A673 (cell line): ENCODE measurements at regions not wholly inside any gene's neighbourhood (a gene's known extent, or its start where the extent isn't known, plus 50 kb on each side); places are given as distances from the start of the nearest gene placed in this dataset.

ENCODE experiments used
- BruUV-seq: library from RNA; stranded (reverse); fragments of 400-500 nt; replicated peaks from 2 replicates; lab custom pipeline; 2021; lab: Mats Ljungman, UMichigan
- CTCF ChIA-PET: fragments of 300-600 bp; sonication (Branson Sonifier 250); formaldehyde crosslinking; loops from one replicate; lab custom pipeline; 2022; ENCODE audit warnings: antibody characterized with exemption; lab: Charles Lee
- POLR2A ChIA-PET: fragments of 300-600 bp; sonication (Branson Sonifier 250); formaldehyde crosslinking; loops from one replicate; lab custom pipeline; 2022; ENCODE audit warnings: antibody characterized with exemption; ENCODE audit not compliant: low non-redundant PET; lab: Charles Lee
- DNase-seq: peaks from one replicate; pipeline ENCODE4 v3.0.0-alpha.2; 2015; ENCODE audit warnings: low spot score
- H3K27ac ChIP-seq: fragments of 200-600 bp; sonication (generic); 2 replicates; pipeline ENCODE4 v1.5.1; 2016; ENCODE audit warnings: mixed run types, low read depth, mild to moderate bottlenecking, mixed read lengths, antibody characterized with exemption, low read length; ENCODE audit not compliant: poor library complexity, severe bottlenecking
- H3K27me3 ChIP-seq: fragments of 200-600 bp; sonication (generic); replicated peaks from 2 replicates; pipeline ENCODE4 v1.6.1; 2017; ENCODE audit warnings: mixed run types, low read depth, mild to moderate bottlenecking, mixed read lengths, antibody characterized with exemption, low read length; ENCODE audit not compliant: insufficient read depth, poor library complexity
- H3K36me3 ChIP-seq: fragments of 200-600 bp; sonication (generic); 2 replicates; pipeline ENCODE4 v1.6.1; 2016; ENCODE audit warnings: mixed run types, mild to moderate bottlenecking, mixed read lengths, antibody characterized with exemption, low read length; ENCODE audit not compliant: insufficient read depth, poor library complexity, severe bottlenecking
- H3K4me1 ChIP-seq: fragments of 200-600 bp; sonication (generic); 2 replicates; pipeline ENCODE4 v1.6.1; 2017; ENCODE audit warnings: mixed run types, mild to moderate bottlenecking, mixed read lengths, antibody characterized with exemption, low read length; ENCODE audit not compliant: insufficient read depth, poor library complexity, severe bottlenecking
- H3K4me3 ChIP-seq: fragments of 200-600 bp; sonication (generic); 2 replicates; pipeline ENCODE4 v1.5.1; 2016; ENCODE audit warnings: low read depth, mixed run types, mild to moderate bottlenecking, mixed read lengths, low read length; ENCODE audit not compliant: poor library complexity, severe bottlenecking
- H3K9me3 ChIP-seq: fragments of 200-600 bp; sonication (generic); 2 replicates; pipeline ENCODE4 v1.6.1; 2016; ENCODE audit warnings: mixed run types, low read depth, mild to moderate bottlenecking, mixed read lengths, antibody characterized with exemption, low read length; ENCODE audit not compliant: poor library complexity, severe bottlenecking
- CTCF ChIP-seq: fragments of 300-800, 200-600 bp; sonication (generic); conservative IDR thresholded peaks from 2 replicates; pipeline ENCODE4 v1.5.1; 2017; ENCODE audit warnings: low read depth, mild to moderate bottlenecking, antibody characterized with exemption, low read length, moderate library complexity, mixed read lengths
- EZH2 ChIP-seq: fragments of 200-600 bp; sonication (generic); IDR thresholded peaks from 2 replicates; pipeline ENCODE4 v1.6.1; 2017; ENCODE audit warnings: borderline replicate concordance, low read depth, mild to moderate bottlenecking, mixed read lengths, antibody characterized with exemption, low read length; ENCODE audit not compliant: poor library complexity, severe bottlenecking
- intact Hi-C: fragments of 100-400 bp; cut with micrococcal nuclease; formaldehyde crosslinking; loops from one replicate; pipeline ENCODE4 v1.10.0; 2022; ENCODE audit not compliant: unreplicated experiment

DNA sequence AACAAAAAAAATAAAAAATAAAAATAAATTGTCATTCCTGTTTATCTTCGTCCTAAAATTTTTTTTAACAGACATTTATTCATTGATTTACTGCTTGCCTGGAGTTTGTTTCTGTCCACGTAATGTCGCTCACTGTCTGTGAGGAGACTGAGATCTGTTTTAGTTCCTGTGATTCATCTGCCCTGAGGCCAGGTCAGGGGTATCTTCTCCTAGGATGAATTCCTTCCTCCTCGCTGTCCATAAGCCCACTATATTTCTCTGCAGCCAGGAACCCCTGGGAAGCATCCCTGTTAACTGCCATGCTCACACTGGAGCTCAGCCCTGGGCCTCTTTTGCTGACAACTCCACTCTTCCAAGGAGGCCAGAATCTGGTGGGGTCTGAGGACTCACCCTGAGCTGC is 682.0 kb downstream of the MTRR start:
- BruUV-seq, result no TSS peak
- no peaks in the 10 kb centered on the region for H3K36me3 ChIP-seq
- no peaks in the 10 kb centered on the region for H3K4me1 ChIP-seq
- DNase-seq, result no peak
- no peak overlapping the region for H3K4me3 ChIP-seq
- H3K27ac ChIP-seq, result no peak overlapping the region
- POLR2A ChIA-PET, result no interaction called here
- CTCF ChIA-PET, result no interaction called here
- TF ChIP-seq EZH2, result no peak
- TF ChIP-seq CTCF, result no peak
- intact Hi-C loops, result no loop called here
- no peaks in the 10 kb centered on the region for H3K27me3 ChIP-seq
- peaks cover 39% of the 10 kb centered on the region for H3K9me3 ChIP-seq

- Histone ChIP-seq H3K27ac (no peak overlapping the region), H3K36me3 (no peaks in the 10 kb centered on the region), H3K4me1 (no peaks in the 10 kb centered on the region), H3K27me3 (no peaks in the 10 kb centered on the region), H3K4me3 (no peak overlapping the region), H3K9me3 (peaks cover 33% of the 10 kb centered on the region)
- intact Hi-C loops, result no loop called here
- ChIA-PET CTCF (no interaction called here), POLR2A (no interaction called here)
- no peak for TF ChIP-seq CTCF
- TF ChIP-seq EZH2, result no peak
- DNase-seq, result no peak
- no TSS peak for BruUV-seq
These were observed 684.4 kb downstream of the MTRR start for GRCh38 chr5:8553364-8553763.

DNA sequence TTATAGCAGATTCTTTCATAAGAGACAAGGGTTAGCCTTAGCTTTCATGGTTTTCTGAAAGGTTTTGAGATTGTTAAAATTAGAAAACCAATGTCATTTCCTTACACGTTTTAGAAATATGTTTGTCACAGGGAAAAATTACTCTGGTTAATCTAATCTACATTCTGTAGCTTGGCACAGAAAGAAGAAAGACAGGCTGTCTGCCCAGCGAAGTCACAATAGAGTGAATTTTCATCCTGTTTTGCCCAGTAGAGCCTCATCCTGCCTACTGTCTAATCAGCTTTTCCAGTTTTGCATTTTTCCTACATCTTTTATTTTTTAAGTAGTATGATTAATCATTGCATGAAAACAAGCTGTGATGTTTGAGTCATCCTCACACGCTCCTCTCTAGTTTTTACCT is 688.8 kb downstream of the MTRR start:
- peaks cover 28% of the 10 kb centered on the region for H3K9me3 ChIP-seq
- no peak for TF ChIP-seq CTCF
- no peak for TF ChIP-seq EZH2
- H3K27me3 ChIP-seq, result no peaks in the 10 kb centered on the region
- CTCF ChIA-PET, result no interaction called here
- no peak for DNase-seq
- H3K4me3 ChIP-seq, result no peak overlapping the region
- H3K4me1 ChIP-seq, result no peaks in the 10 kb centered on the region
- intact Hi-C loops, result no loop called here
- POLR2A ChIA-PET, result no interaction called here
- no TSS peak for BruUV-seq
- no peaks in the 10 kb centered on the region for H3K36me3 ChIP-seq
- no peak overlapping the region for H3K27ac ChIP-seq
